Lower leg skin (tissue), 4 donors: ENCODE measurements at regions not wholly inside any gene's neighbourhood (a gene's known extent, or its start where the extent isn't known, plus 50 kb on each side); places are given as distances from the start of the nearest gene placed in this dataset.

Experiments used
- DNase-seq, 2 donors: peaks; one replicate each; pipeline ENCODE4 v3.0.0-alpha.2; 2019; ENCODE audit warnings: low spot score in 2 of 2
- H3K4me3 ChIP-seq: fragments of 200-600 bp; sonication (generic); 2 replicates; pipeline ENCODE4 v1.5.1; 2017; ENCODE audit warnings: mild to moderate bottlenecking, low read depth; ENCODE audit not compliant: poor library complexity, severe bottlenecking
- CTCF ChIP-seq, 3 donors: fragments of 450-650 bp; IDR thresholded peaks; one replicate each; pipeline ENCODE4 v1.5.1; 2016; ENCODE audit warnings: antibody characterized with exemption in 3 of 3, mild to moderate bottlenecking in 3 of 3, moderate library complexity in 2 of 3
- POLR2A ChIP-seq, 2 donors: fragments of 450-650 bp; IDR thresholded peaks; one replicate each; pipeline ENCODE4 v1.6.1; 2016 to 2017; ENCODE audit warnings: antibody characterized with exemption in 2 of 2, mild to moderate bottlenecking in 1 of 2, moderate library complexity in 1 of 2
- WGBS, 2 donors: methylation state at CpG; one replicate each; pipeline ENCODE4 v1.1.5; 2018; 5-methylcytosine and 5-hydroxymethylcytosine counted together
- intact Hi-C: fragments of 100-400 bp; cut with DNase I; formaldehyde crosslinking; loops from one replicate; pipeline ENCODE4 v1.15.0; 2023; ENCODE audit warnings: low total_unique reads

GRCh38 chr10:109726473-109726872, 196.8 kb downstream of the XPNPEP1 start:
- 33 to 43% methylated on average over 2 of the region's 2 CpGs for WGBS, 2 donors
- DNase-seq, result no peak
- TF ChIP-seq CTCF (IDR thresholded peaks at IDR 0.05) (no peak), POLR2A (IDR thresholded peaks at IDR 0.05) (no peak)
- H3K4me3 ChIP-seq, result no peak overlapping the region
- intact Hi-C loops, result no loop called here

GRCh38 chr10:109723305-109723704, 200.0 kb downstream of the XPNPEP1 start:
- no peak for DNase-seq
- intact Hi-C loops, result no loop called here
- 39 to 55% methylated on average over 3 of the region's 3 CpGs for WGBS, 2 donors
- no peak for TF ChIP-seq CTCF (IDR thresholded peaks at IDR 0.05)
- TF ChIP-seq POLR2A (IDR thresholded peaks at IDR 0.05), result no peak
- H3K4me3 ChIP-seq, result no peak overlapping the region

- H3K4me3 ChIP-seq, result no peak overlapping the region
- intact Hi-C loops, result no loop called here
- WGBS, 2 donors, result 82 to 86% methylated on average over 3 of the region's 3 CpGs
- TF ChIP-seq POLR2A (IDR thresholded peaks at IDR 0.05), result no peak
- no peak for TF ChIP-seq CTCF (IDR thresholded peaks at IDR 0.05)
- DNase-seq, result no peak
Measured at GRCh38 chr10:109721453-109722064, 201.8 kb downstream of the XPNPEP1 start.

GRCh38 chr10:109706026-109706560, 217.2 kb downstream of the XPNPEP1 start:
- H3K4me3 ChIP-seq, result no peak overlapping the region
- TF ChIP-seq POLR2A (IDR thresholded peaks at IDR 0.05) (no peak), CTCF (IDR thresholded peaks at IDR 0.05) (no peak)
- WGBS, 2 donors, result 35 to 52% methylated on average over 1 of the region's 1 CpG
- no peak for DNase-seq
- intact Hi-C loops, result no loop called here

GRCh38 chr10:109701633-109702215, 221.6 kb downstream of the XPNPEP1 start:
- no peak for TF ChIP-seq POLR2A (IDR thresholded peaks at IDR 0.05)
- no peak for TF ChIP-seq CTCF (IDR thresholded peaks at IDR 0.05)
- intact Hi-C loops, result no loop called here
- no peak for DNase-seq
- H3K4me3 ChIP-seq, result no peak overlapping the region
- 48 to 56% methylated on average over 5 of the region's 5 CpGs for WGBS, 2 donors
